Ovary (tissue), 7 donors: ENCODE measurements at regions not wholly inside any gene's neighbourhood (a gene's known extent, or its start where the extent isn't known, plus 50 kb on each side); places are given as distances from the start of the nearest gene placed in this dataset.

Experiments
- DNase-seq, 5 donors: peaks; one replicate each; pipeline ENCODE4 v3.0.0-alpha.2; 2019 to 2020
- H3K27ac ChIP-seq, 2 donors: fragments of 200-600 bp; one replicate each; pipeline versions ENCODE4 v1.5.1 to v1.8.0; 2019 to 2022
- H3K27me3 ChIP-seq: fragments of 200-600 bp; one replicate; pipeline ENCODE4 v1.8.0; 2022
- H3K36me3 ChIP-seq: fragments of 200-600 bp; sonication (generic); one replicate; pipeline ENCODE4 v1.5.1; 2019
- H3K4me1 ChIP-seq: one replicate; pipeline ENCODE4 v1.8.1; 2013; ENCODE audit warnings: mild to moderate bottlenecking, moderate library complexity; ENCODE audit not compliant: insufficient read depth
- H3K4me3 ChIP-seq: fragments of 200-600 bp; sonication (generic); one replicate; pipeline ENCODE4 v1.5.1; 2017
- H3K9me3 ChIP-seq, 2 donors: fragments of 200-600 bp in 1 of 2; sonication (generic) in 1 of 2; one replicate each; pipeline versions ENCODE4 v1.5.1 to v1.8.1; 2013 to 2019; ENCODE audit warnings: mild to moderate bottlenecking in 1 of 2, moderate library complexity in 1 of 2
- CTCF ChIP-seq, 3 donors: fragments of 450-650 bp in 2 of 3; fragments of 200-600 bp in 1 of 3; IDR thresholded peaks; one replicate each; pipeline versions ENCODE4 v1.5.1 to v1.8.0; 2016 to 2022; ENCODE audit warnings: antibody characterized with exemption in 3 of 3, mild to moderate bottlenecking in 1 of 3
- EP300 ChIP-seq: sonication (generic); formaldehyde crosslinking; IDR thresholded peaks from one replicate; pipeline ENCODE4 v1.6.1; 2017; ENCODE audit warnings: antibody characterized with exemption
- POLR2A ChIP-seq: fragments of 450-650 bp; IDR thresholded peaks from one replicate; pipeline ENCODE4 v1.6.1; 2017; ENCODE audit warnings: antibody characterized with exemption, mild to moderate bottlenecking, moderate library complexity
- WGBS, 3 donors: extraction: QIAGEN DNeasy Blood & Tissue Kit in 1 of 3; methylation state at CpG; one replicate each; pipeline versions ENCODE4 v1.1.5 to v1.1.7; 2013 to 2017; 5-methylcytosine and 5-hydroxymethylcytosine counted together
- intact Hi-C, 4 donors: fragments of 100-400 bp; cut with DNase I; formaldehyde crosslinking; loops; one replicate each; pipeline versions ENCODE4 v1.11.0 to v1.15.1; 2022 to 2023
- donor health status: DM: no; HTN: no; CAD: no; lungs with moderate emphysema.
- donor health status: DM: no; HTN: no; CAD: no.
- donor health status: Bipolar disorder and iron deficiency.
- donor health status: DM: no; HTN: no; CAD: no.
- donor health status: DM: yes; HTN: yes; CAD: no.

DNA sequence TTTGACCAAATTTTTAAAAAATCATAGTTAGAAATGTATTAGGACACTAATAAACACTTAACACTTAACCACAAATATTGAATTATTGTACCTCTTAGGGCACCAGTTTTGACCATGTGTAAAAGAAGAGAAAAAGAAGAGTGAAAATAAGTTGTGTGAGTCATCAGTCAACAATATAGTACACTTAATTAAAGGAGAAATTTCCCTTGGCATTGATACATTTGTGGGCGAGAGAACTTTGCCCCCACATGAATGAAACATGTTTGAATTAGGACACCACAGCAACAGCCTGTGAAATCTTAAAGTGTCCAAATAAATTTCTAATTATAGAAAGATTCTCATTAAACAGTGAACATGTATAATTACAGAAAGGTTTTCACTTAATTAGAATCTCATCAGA is 1292.8 kb upstream of the TENM3 start:
- Histone ChIP-seq H3K27ac (no peak overlapping the region), H3K27me3 (no peaks in the 10 kb centered on the region), H3K9me3 (no peaks in the 10 kb centered on the region), H3K4me3 (no peak overlapping the region), H3K4me1 (no peaks in the 10 kb centered on the region), H3K36me3 (no peaks in the 10 kb centered on the region)
- no peak for TF ChIP-seq EP300
- no peak for TF ChIP-seq CTCF (IDR thresholded peaks at IDR 0.05)
- no peak for TF ChIP-seq POLR2A
- DNase-seq, result no peak
- WGBS, 3 donors, result 63 to 77% (median 73%) methylated on average over 1 of the region's 1 CpG
- intact Hi-C loops, result no loop called here

DNA sequence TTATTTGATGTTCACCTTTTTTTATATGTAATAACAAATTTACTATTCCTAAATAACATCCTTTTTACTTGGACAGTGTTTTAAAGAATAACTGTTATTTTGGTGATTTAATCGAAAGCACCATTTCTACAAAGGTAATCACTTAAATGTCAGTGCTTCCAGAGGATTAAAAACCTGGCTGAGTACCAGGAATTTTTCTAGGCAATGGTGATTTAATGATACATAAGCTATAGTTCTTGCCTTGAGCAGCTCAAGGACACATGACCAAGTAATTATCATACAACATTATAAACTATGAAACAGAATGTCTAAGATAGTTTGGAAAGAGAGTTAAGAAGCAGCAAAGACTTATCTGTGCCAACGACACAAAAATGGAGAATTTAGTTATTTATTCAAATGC is 1291.9 kb upstream of the TENM3 start:
- no peaks in the 10 kb centered on the region for H3K9me3 ChIP-seq
- H3K4me3 ChIP-seq, result no peak overlapping the region
- WGBS, 3 donors, result 56 to 66% (median 62%) methylated on average over 2 of the region's 2 CpGs
- intact Hi-C loops, result no loop called here
- no peak overlapping the region for H3K27ac ChIP-seq
- no peak for DNase-seq
- no peaks in the 10 kb centered on the region for H3K4me1 ChIP-seq
- TF ChIP-seq CTCF (IDR thresholded peaks at IDR 0.05) (no peak), EP300 (no peak), POLR2A (no peak)
- H3K27me3 ChIP-seq, result no peaks in the 10 kb centered on the region
- no peaks in the 10 kb centered on the region for H3K36me3 ChIP-seq

DNA sequence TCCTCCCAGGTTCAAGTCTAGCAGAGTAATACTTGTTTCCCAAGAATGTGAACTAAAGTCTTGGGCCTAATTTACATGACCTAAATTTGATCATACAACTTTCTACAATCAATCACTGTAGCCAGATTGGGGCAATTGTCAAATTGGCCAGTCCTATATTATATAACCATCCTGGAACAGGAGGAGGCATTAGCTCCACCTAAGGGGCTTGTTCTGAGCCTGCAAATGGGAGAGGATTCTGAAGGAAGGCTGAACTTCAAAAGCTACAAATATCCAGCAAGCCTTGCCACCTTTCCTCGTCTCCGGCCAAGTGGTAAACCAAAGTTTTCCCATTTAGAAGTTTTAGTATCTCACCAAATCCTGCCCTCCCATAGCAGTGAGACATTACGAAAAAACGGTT is 1289.6 kb upstream of the TENM3 start:
- intact Hi-C loops, result no loop called here
- no peak for TF ChIP-seq POLR2A
- no peak overlapping the region for H3K4me3 ChIP-seq
- no peaks in the 10 kb centered on the region for H3K4me1 ChIP-seq
- no peaks in the 10 kb centered on the region for H3K27me3 ChIP-seq
- H3K27ac ChIP-seq, result no peak overlapping the region
- H3K9me3 ChIP-seq, result no peaks in the 10 kb centered on the region
- no peak for DNase-seq
- WGBS, 3 donors, result 93 to 97% (median 96%) methylated on average over 4 of the region's 4 CpGs
- H3K36me3 ChIP-seq, result no peaks in the 10 kb centered on the region

DNA sequence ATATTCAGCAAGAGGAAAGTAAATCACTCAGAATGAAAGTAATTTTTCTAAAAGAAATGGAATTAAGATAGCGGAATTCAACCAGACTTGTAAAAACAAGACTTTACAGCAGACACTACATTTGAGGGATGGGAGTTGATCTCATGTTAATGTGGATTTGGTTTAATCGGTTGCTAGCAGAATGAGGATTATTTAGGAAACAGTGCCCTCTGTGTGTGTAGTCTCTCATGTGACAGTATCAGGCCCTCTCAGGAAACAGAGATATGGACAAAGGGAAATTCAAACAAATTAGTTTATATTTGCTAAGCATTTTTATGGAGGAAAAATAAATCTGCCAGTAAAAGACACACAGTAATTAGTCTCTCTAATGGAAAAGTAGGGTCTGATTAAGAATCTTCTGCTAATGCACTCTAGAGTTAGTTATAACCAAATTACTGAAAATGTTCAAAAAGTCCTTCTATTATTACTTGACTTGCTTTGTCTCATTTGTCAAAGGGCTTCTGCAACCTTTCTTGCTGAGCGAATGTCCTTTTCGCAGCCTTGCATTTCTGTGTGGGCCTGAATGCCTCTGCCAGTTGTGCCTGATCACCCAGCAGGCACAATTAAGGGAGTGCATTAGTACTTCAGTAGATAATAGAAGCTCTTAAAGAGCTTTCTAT is 1282.3 kb upstream of the TENM3 start:
- Histone ChIP-seq H3K27me3 (no peaks in the 10 kb centered on the region), H3K27ac (no peak overlapping the region), H3K36me3 (no peaks in the 10 kb centered on the region), H3K4me1 (no peaks in the 10 kb centered on the region), H3K9me3 (no peaks in the 10 kb centered on the region), H3K4me3 (no peak overlapping the region)
- no peak for DNase-seq
- no peak for TF ChIP-seq EP300
- TF ChIP-seq CTCF (IDR thresholded peaks at IDR 0.05), result no peak
- TF ChIP-seq POLR2A, result no peak
- WGBS, 3 donors, result 58 to 74% (median 65%) methylated on average over 4 of the region's 4 CpGs
- intact Hi-C loops, result no loop called here

- no peak for DNase-seq
- no peaks in the 10 kb centered on the region for H3K4me1 ChIP-seq
- TF ChIP-seq CTCF (IDR thresholded peaks at IDR 0.05) (no peak), EP300 (no peak), POLR2A (no peak)
- no peak overlapping the region for H3K27ac ChIP-seq
- H3K36me3 ChIP-seq, result no peaks in the 10 kb centered on the region
- H3K27me3 ChIP-seq, result no peaks in the 10 kb centered on the region
- no peak overlapping the region for H3K4me3 ChIP-seq
- no peaks in the 10 kb centered on the region for H3K9me3 ChIP-seq
- WGBS, 3 donors, result 83 to 93% (median 85%) methylated on average over 3 of the region's 3 CpGs
- intact Hi-C loops, result no loop called here
Observed at GRCh38 chr4:180962268-180962667, 1280.9 kb upstream of the TENM3 start.
